ENCODE measurements at regions not wholly inside any gene's neighbourhood (a gene's known extent, or its start where the extent isn't known, plus 50 kb on each side); places are given as distances from the start of the nearest gene placed in this dataset.

DNA sequence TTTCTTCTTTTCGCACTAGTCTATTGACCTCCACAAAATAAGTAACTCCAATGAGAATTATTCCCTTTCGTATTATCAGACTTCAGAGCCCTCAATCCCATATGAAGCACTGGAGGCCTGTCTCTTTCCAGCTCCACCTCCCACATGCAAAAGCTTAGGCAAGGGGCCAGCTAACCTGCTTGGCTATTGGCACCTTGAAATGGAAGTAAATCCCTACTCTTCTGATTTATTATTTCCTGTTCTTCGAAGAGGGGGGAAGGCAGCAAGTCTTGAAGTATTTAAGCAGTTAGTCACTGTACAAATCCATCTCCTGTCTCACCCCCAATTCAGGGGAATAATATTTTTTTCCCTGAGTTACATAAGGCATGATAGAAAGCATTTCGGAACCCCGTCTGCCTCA lies 577.8 kb downstream of the MAFB start:
- TF ChIP-seq, protein P1, sequence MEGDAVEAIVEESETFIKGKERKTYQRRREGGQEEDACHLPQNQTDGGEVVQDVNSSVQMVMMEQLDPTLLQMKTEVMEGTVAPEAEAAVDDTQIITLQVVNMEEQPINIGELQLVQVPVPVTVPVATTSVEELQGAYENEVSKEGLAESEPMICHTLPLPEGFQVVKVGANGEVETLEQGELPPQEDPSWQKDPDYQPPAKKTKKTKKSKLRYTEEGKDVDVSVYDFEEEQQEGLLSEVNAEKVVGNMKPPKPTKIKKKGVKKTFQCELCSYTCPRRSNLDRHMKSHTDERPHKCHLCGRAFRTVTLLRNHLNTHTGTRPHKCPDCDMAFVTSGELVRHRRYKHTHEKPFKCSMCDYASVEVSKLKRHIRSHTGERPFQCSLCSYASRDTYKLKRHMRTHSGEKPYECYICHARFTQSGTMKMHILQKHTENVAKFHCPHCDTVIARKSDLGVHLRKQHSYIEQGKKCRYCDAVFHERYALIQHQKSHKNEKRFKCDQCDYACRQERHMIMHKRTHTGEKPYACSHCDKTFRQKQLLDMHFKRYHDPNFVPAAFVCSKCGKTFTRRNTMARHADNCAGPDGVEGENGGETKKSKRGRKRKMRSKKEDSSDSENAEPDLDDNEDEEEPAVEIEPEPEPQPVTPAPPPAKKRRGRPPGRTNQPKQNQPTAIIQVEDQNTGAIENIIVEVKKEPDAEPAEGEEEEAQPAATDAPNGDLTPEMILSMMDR (IDR thresholded peaks at IDR 0.05), result no peak
- no peak for TF ChIP-seq POLR2A (IDR thresholded peaks at IDR 0.05)
- TF ChIP-seq POLR2AphosphoS5 (IDR thresholded peaks at IDR 0.05), result no peak
- TF ChIP-seq EP300 (IDR thresholded peaks at IDR 0.05), result no peak

All from sigmoid colon (tissue), 4 donors.